Amygdala (tissue), 56 donors: ENCODE measurements at regions not wholly inside any gene's neighbourhood (a gene's known extent, or its start where the extent isn't known, plus 50 kb on each side); places are given as distances from the start of the nearest gene placed in this dataset.
"Not testable (repeated sequence)": the region's sequence is repeated elsewhere in the genome, so short reads cannot be mapped to it uniquely, and the experiment has no call there.

Experiments
- DNase-seq, 56 donors: peaks; one replicate each; lab custom pipeline; 2025; lab: John Stamatoyannopoulos, UW

- DNase-seq = no peak
Measured at GRCh38 chr6:72457738-72458137, 164.1 kb upstream of the KCNQ5 start.

- DNase-seq = no peak
Measured at GRCh38 chr6:72458521-72458920, 163.3 kb upstream of the KCNQ5 start.

GRCh38 chr6:72461144-72461543, 160.7 kb upstream of the KCNQ5 start:
- DNase-seq = no peak

- DNase-seq = no peak
Measured at GRCh38 chr6:72464246-72464645, 157.6 kb upstream of the KCNQ5 start.

GRCh38 chr6:72464791-72465691, 156.8 kb upstream of the KCNQ5 start:
- DNase-seq = peak in 1 of 56 donors; percentile 1

GRCh38 chr6:72466471-72466870, 155.4 kb upstream of the KCNQ5 start:
- DNase-seq = no peak

- DNase-seq = peak in 16 of 56 donors; percentile 0 to 42 (median 18)
Measured at GRCh38 chr6:72466971-72467566, 154.8 kb upstream of the KCNQ5 start.

GRCh38 chr6:72469406-72469983, 152.4 kb upstream of the KCNQ5 start:
- DNase-seq = not testable (repeated sequence)

GRCh38 chr6:72476051-72476450, 145.8 kb upstream of the KCNQ5 start:
- DNase-seq = no peak

- no peak for DNase-seq
Measured at GRCh38 chr6:72476646-72477045, 145.2 kb upstream of the KCNQ5 start.

GRCh38 chr6:72495441-72495840, 126.4 kb upstream of the KCNQ5 start:
- DNase-seq = no peak

GRCh38 chr6:72497186-72497585, 124.7 kb upstream of the KCNQ5 start:
- DNase-seq = no peak

- no peak for DNase-seq
Measured at GRCh38 chr6:72500669-72501068, 121.2 kb upstream of the KCNQ5 start.

- DNase-seq = no peak
Measured at GRCh38 chr6:72504406-72504805, 117.5 kb upstream of the KCNQ5 start.

GRCh38 chr6:72505446-72505845, 116.4 kb upstream of the KCNQ5 start:
- no peak for DNase-seq

- DNase-seq = no peak
Measured at GRCh38 chr6:72519871-72520270, 102.0 kb upstream of the KCNQ5 start.

- DNase-seq = no peak
Measured at GRCh38 chr6:72521684-72522083, 100.2 kb upstream of the KCNQ5 start.

- DNase-seq = peak in 1 of 56 donors; percentile 0
Measured at GRCh38 chr6:72522735-72523141, 99.1 kb upstream of the KCNQ5 start.

GRCh38 chr6:72524011-72524645, 97.7 kb upstream of the KCNQ5 start:
- peak in 5 of 56 donors; percentile 0 to 31 (median 3) for DNase-seq

- no peak for DNase-seq
Measured at GRCh38 chr6:72525821-72526510, 95.9 kb upstream of the KCNQ5 start.
